Upper lobe of left lung (tissue), 6 donors: ENCODE measurements at regions not wholly inside any gene's neighbourhood (a gene's known extent, or its start where the extent isn't known, plus 50 kb on each side); places are given as distances from the start of the nearest gene placed in this dataset.

Source experiments
- ATAC-seq, 2 donors: fragments of 200-7000 bp; cut with Tn5 transposase; one replicate each; pipeline ENCODE4 v1.9.1; 2022; ENCODE audit warnings: mild to moderate bottlenecking in 2 of 2, moderate library complexity in 2 of 2; ENCODE audit not compliant: low FRiP score in 2 of 2
- DNase-seq, 2 donors: peaks; one replicate each; pipeline ENCODE4 v3.0.0-alpha.2; 2019 to 2020
- H3K27ac ChIP-seq, 4 donors: fragments of 200-600 bp; sonication (generic); one replicate each; pipeline ENCODE4 v1.5.1; 2016 to 2019
- H3K27me3 ChIP-seq, 4 donors: fragments of 200-600 bp; sonication (generic); one replicate each; pipeline ENCODE4 v1.5.1; 2017 to 2019
- H3K36me3 ChIP-seq, 4 donors: fragments of 200-600 bp; sonication (generic); one replicate each; pipeline ENCODE4 v1.5.1; 2016 to 2019
- H3K4me1 ChIP-seq, 4 donors: fragments of 200-600 bp; sonication (generic); one replicate each; pipeline ENCODE4 v1.5.1; 2018 to 2019
- H3K4me3 ChIP-seq, 4 donors: fragments of 200-600 bp; sonication (generic); one replicate each; pipeline ENCODE4 v1.5.1; 2017 to 2019; ENCODE audit warnings: mild to moderate bottlenecking in 2 of 4, moderate library complexity in 1 of 4
- H3K9me3 ChIP-seq, 4 donors: fragments of 200-600 bp; sonication (generic); one replicate each; pipeline ENCODE4 v1.5.1; 2018 to 2019
- EP300 ChIP-seq, 4 donors: sonication (generic); formaldehyde crosslinking; IDR thresholded peaks; one replicate each; pipeline ENCODE4 v1.5.1; 2017; ENCODE audit warnings: antibody characterized with exemption in 4 of 4, control low read depth in 2 of 4
- POLR2A ChIP-seq, 4 donors: fragments of 450-650 bp; IDR thresholded peaks; one replicate each; pipeline ENCODE4 v1.5.1; 2016 to 2017; ENCODE audit warnings: antibody characterized with exemption in 4 of 4, mild to moderate bottlenecking in 2 of 4
- POLR2AphosphoS5 ChIP-seq, 2 donors: sonication (generic); formaldehyde crosslinking; IDR thresholded peaks; one replicate each; pipeline ENCODE4 v1.5.1; 2017; ENCODE audit warnings: antibody characterized with exemption in 2 of 2
- WGBS, 2 donors: methylation state at CpG; one replicate each; pipeline ENCODE4 v1.1.5; 2017 to 2018; 5-methylcytosine and 5-hydroxymethylcytosine counted together
- TF ChIP-seq, protein P1 (sequence below), 6 experiments: fragments of 450-650 bp in 4 of 6; fragments of 200-600 bp in 2 of 6; sonication (generic) in 2 of 6; IDR thresholded peaks; one replicate each; pipeline ENCODE4 v1.5.1; 2016 to 2019; ENCODE audit warnings: antibody characterized with exemption in 6 of 6
- donor health status: DM: no; HTN: no; CAD: no; lungs with moderate emphysema.
- donor health status: DM: no; HTN: yes; CAD: no; lungs with severe emphysema.

DNA sequence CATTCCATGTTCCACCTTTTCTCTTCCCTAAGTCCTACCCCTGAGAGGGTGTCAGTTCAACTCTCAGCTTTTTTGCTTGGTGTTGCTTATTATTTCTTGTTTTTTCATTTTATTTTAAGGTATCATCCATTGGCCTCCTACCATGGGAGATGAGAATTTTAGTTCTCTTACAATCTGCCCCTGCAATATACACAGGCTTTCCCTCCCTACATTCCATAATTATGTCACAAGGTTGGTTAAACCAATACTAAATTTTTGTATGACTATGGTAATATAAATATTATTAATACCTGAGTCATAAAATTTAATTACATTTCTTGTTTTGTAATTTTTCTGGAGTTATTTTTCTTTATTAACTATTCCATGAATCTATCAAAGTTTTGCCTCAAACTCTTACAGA, 216.2 kb downstream of the SNX19 start:
- Histone ChIP-seq H3K27ac (no peak overlapping the region), H3K9me3 (no peaks in the 10 kb centered on the region), H3K4me1 (no peaks in the 10 kb centered on the region), H3K27me3 (no peaks in the 10 kb centered on the region), H3K36me3 (no peaks in the 10 kb centered on the region), H3K4me3 (no peak overlapping the region)
- TF ChIP-seq POLR2A (IDR thresholded peaks at IDR 0.05) (no peak), EP300 (IDR thresholded peaks at IDR 0.05) (no peak), POLR2AphosphoS5 (IDR thresholded peaks at IDR 0.05) (no peak)
- TF ChIP-seq, protein P1, sequence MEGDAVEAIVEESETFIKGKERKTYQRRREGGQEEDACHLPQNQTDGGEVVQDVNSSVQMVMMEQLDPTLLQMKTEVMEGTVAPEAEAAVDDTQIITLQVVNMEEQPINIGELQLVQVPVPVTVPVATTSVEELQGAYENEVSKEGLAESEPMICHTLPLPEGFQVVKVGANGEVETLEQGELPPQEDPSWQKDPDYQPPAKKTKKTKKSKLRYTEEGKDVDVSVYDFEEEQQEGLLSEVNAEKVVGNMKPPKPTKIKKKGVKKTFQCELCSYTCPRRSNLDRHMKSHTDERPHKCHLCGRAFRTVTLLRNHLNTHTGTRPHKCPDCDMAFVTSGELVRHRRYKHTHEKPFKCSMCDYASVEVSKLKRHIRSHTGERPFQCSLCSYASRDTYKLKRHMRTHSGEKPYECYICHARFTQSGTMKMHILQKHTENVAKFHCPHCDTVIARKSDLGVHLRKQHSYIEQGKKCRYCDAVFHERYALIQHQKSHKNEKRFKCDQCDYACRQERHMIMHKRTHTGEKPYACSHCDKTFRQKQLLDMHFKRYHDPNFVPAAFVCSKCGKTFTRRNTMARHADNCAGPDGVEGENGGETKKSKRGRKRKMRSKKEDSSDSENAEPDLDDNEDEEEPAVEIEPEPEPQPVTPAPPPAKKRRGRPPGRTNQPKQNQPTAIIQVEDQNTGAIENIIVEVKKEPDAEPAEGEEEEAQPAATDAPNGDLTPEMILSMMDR (IDR thresholded peaks at IDR 0.05) = no peak
- no peak for DNase-seq
- no peak for ATAC-seq

- TF ChIP-seq EP300 (IDR thresholded peaks at IDR 0.05) (no peak), POLR2A (IDR thresholded peaks at IDR 0.05) (no peak), POLR2AphosphoS5 (IDR thresholded peaks at IDR 0.05) (no peak)
- TF ChIP-seq, protein P1 (IDR thresholded peaks at IDR 0.05) = no peak
- Histone ChIP-seq H3K9me3 (no peaks in the 10 kb centered on the region), H3K4me3 (no peak overlapping the region), H3K27me3 (no peaks in the 10 kb centered on the region), H3K36me3 (no peaks in the 10 kb centered on the region), H3K4me1 (no peaks in the 10 kb centered on the region), H3K27ac (no peak overlapping the region)
- ATAC-seq (no peak), DNase-seq (no peak)
- WGBS, 2 donors = 78 to 86% methylated on average over 9 of the region's 9 CpGs
Observed at GRCh38 chr11:130703489-130704190, 212.6 kb downstream of the SNX19 start.

DNA sequence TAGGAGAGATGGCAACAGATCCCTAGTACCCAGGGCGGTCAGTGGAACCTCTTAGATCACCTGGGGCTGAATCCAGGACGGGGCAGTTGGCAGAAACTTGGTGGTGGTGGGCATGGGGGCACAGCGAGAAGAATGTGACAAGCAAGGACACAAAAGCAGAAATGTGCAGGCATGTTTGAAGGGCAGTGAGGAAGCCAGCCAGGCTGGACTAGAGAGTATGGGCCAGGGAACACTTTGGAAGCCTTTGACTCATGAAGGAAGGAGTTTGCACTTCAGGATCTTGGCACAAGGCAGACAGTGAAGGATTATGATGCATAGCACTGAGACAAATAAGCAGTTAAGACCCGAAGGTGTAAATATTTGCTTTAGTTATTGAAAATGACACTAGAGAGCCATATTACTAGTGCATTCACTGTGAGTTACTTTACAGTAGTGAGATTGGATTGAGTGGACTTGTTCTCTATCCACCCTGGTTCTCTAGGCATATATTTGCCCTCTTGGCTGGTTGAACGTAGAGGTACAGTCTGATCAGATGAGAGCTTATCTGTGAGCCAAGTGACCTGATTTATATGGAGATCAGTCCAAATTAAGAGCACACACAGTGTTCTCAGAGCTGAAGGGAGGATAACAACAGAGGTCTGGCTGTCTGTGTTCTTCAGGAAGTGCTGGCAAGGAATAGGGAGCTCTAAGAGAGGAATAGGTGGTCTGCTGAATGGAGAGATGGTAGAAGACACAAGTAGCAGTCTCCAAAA, 210.4 kb downstream of the SNX19 start:
- Histone ChIP-seq H3K4me3 (no peak overlapping the region), H3K9me3 (no peaks in the 10 kb centered on the region), H3K36me3 (no peaks in the 10 kb centered on the region), H3K27ac (no peak overlapping the region), H3K4me1 (no peaks in the 10 kb centered on the region), H3K27me3 (no peaks in the 10 kb centered on the region)
- DNase-seq (peak in 1 of 2 donors; percentile 30), ATAC-seq (peak; percentile 22 to 49)
- WGBS, 2 donors = 59 to 60% methylated on average over 5 of the region's 5 CpGs
- TF ChIP-seq POLR2AphosphoS5 (IDR thresholded peaks at IDR 0.05) (no peak), EP300 (IDR thresholded peaks at IDR 0.05) (no peak), POLR2A (IDR thresholded peaks at IDR 0.05) (no peak)
- TF ChIP-seq, protein P1 (IDR thresholded peaks at IDR 0.05) = no peak

GRCh38 chr11:130706572-130706971, 209.7 kb downstream of the SNX19 start:
- Histone ChIP-seq H3K27ac (no peak overlapping the region), H3K9me3 (no peaks in the 10 kb centered on the region), H3K4me3 (no peak overlapping the region), H3K36me3 (no peaks in the 10 kb centered on the region), H3K4me1 (no peaks in the 10 kb centered on the region), H3K27me3 (no peaks in the 10 kb centered on the region)
- TF ChIP-seq, protein P1 (IDR thresholded peaks at IDR 0.05) = no peak
- TF ChIP-seq EP300 (IDR thresholded peaks at IDR 0.05) = no peak
- TF ChIP-seq POLR2AphosphoS5 (IDR thresholded peaks at IDR 0.05) = no peak
- no peak for TF ChIP-seq POLR2A (IDR thresholded peaks at IDR 0.05)
- peak in 1 of 2 donors; percentile 19 for ATAC-seq
- no peak for DNase-seq
- 96 to 100% methylated on average over 1 to 5 of the region's 5 CpGs for WGBS, 2 donors
